SK-N-SH treated with all-trans-retinoic acid at 6 μM for 48 hours (cell line): ENCODE measurements at regions not wholly inside any gene's neighbourhood (a gene's known extent, or its start where the extent isn't known, plus 50 kb on each side); places are given as distances from the start of the nearest gene placed in this dataset.

Experiments
- ATAC-seq: fragments of 200-7000 bp; cut with Tn5 transposase; 3 replicates; pipeline ENCODE4 v1.9.1; 2020; ENCODE audit warnings: mild to moderate bottlenecking, moderate library complexity
- ARNTL ChIP-seq: fragments of 450-650 bp; formaldehyde crosslinking; IDR thresholded peaks from 2 replicates; pipeline ENCODE4 v1.5.0; 2020; ENCODE audit warnings: low read depth, mild to moderate bottlenecking, moderate library complexity, borderline replicate concordance
- BACH2 ChIP-seq: fragments of 250-450 bp; sonication (Bioruptor Pico); IDR thresholded peaks from 2 replicates; pipeline ENCODE4 v1.9.0; 2021; ENCODE audit warnings: mild to moderate bottlenecking, borderline replicate concordance
- CSDC2 ChIP-seq: fragments of 250-450 bp; sonication (Bioruptor Pico); IDR thresholded peaks from 2 replicates; pipeline ENCODE4 v1.5.0; 2020; ENCODE audit warnings: mild to moderate bottlenecking, moderate library complexity
- ESRRG ChIP-seq: fragments of 250-450 bp; sonication (Bioruptor Pico); IDR thresholded peaks from 2 replicates; pipeline ENCODE4 v1.6.1; 2021; ENCODE audit warnings: mild to moderate bottlenecking
- GLIS3 ChIP-seq: fragments of 250-450 bp; sonication (Bioruptor Pico); IDR thresholded peaks from 2 replicates; pipeline ENCODE4 v1.5.0; 2020; ENCODE audit warnings: mild to moderate bottlenecking, moderate library complexity
- ISL1 ChIP-seq: fragments of 250-450 bp; sonication (Bioruptor Pico); IDR thresholded peaks from 2 replicates; pipeline ENCODE4 v2.1.2; 2022; ENCODE audit warnings: mild to moderate bottlenecking, moderate library complexity
- PPARA ChIP-seq: fragments of 250-450 bp; sonication (Bioruptor Pico); IDR thresholded peaks from 2 replicates; pipeline ENCODE4 v1.5.0; 2020; ENCODE audit warnings: mild to moderate bottlenecking, borderline replicate concordance
- RARB ChIP-seq: fragments of 250-450 bp; sonication (Bioruptor Pico); IDR thresholded peaks from 2 replicates; pipeline ENCODE4 v1.8.0; 2021; ENCODE audit warnings: mild to moderate bottlenecking, moderate library complexity
- SNAI2 ChIP-seq: fragments of 250-450 bp; sonication (Bioruptor Pico); IDR thresholded peaks from 2 replicates; pipeline ENCODE4 v1.5.0; 2020; ENCODE audit warnings: mild to moderate bottlenecking, moderate library complexity
- TCF4 ChIP-seq: fragments of 250-450 bp; sonication (Bioruptor Pico); IDR thresholded peaks from 2 replicates; pipeline ENCODE4 v1.8.0; 2021; ENCODE audit warnings: mild to moderate bottlenecking, moderate library complexity, borderline replicate concordance
- TOX ChIP-seq: fragments of 250-450 bp; sonication (Bioruptor Pico); IDR thresholded peaks from 2 replicates; pipeline ENCODE4 v1.8.0; 2021; ENCODE audit warnings: mild to moderate bottlenecking, moderate library complexity, borderline replicate concordance
- ZC3H10 ChIP-seq: fragments of 250-450 bp; sonication (Bioruptor Pico); IDR thresholded peaks from 2 replicates; pipeline ENCODE4 v1.5.1; 2021; ENCODE audit warnings: mild to moderate bottlenecking, moderate library complexity
- ZFP30 ChIP-seq: fragments of 450-650 bp; formaldehyde crosslinking; IDR thresholded peaks from 2 replicates; pipeline ENCODE4 v1.5.0; 2022; ENCODE audit warnings: mild to moderate bottlenecking, moderate library complexity
- ZNF70 ChIP-seq: fragments of 450-650 bp; formaldehyde crosslinking; IDR thresholded peaks from 2 replicates; pipeline ENCODE4 v1.5.0; 2020; ENCODE audit warnings: mild to moderate bottlenecking, moderate library complexity
- ZNF8 ChIP-seq: fragments of 450-650 bp; formaldehyde crosslinking; IDR thresholded peaks from 2 replicates; pipeline ENCODE4 v1.5.0; 2020; ENCODE audit warnings: mild to moderate bottlenecking, moderate library complexity
- TF ChIP-seq, protein P1 (sequence below): fragments of 250-450 bp; sonication (Bioruptor Pico); IDR thresholded peaks from 2 replicates; pipeline ENCODE4 v1.8.0; 2021; ENCODE audit warnings: low read depth, mild to moderate bottlenecking, moderate library complexity, borderline replicate concordance
- TF ChIP-seq, protein P2 (sequence below): fragments of 250-450 bp; sonication (Bioruptor Pico); IDR thresholded peaks from 2 replicates; pipeline ENCODE4 v1.5.1; 2020; ENCODE audit warnings: low read depth, mild to moderate bottlenecking, moderate library complexity
- TF ChIP-seq, protein P3 (sequence below): fragments of 250-450 bp; sonication (Bioruptor Pico); IDR thresholded peaks from 2 replicates; pipeline ENCODE4 v1.8.0; 2020; ENCODE audit warnings: mild to moderate bottlenecking, moderate library complexity, borderline replicate concordance
- TF ChIP-seq, protein P4 (sequence below): fragments of 250-450 bp; sonication (Bioruptor Pico); IDR thresholded peaks from 2 replicates; pipeline ENCODE4 v1.5.1; 2021; ENCODE audit warnings: mild to moderate bottlenecking, moderate library complexity
- TF ChIP-seq, protein P5 (sequence below): fragments of 250-450 bp; sonication (Bioruptor Pico); IDR thresholded peaks from 2 replicates; pipeline ENCODE4 v1.5.0; 2020; ENCODE audit warnings: mild to moderate bottlenecking, moderate library complexity

DNA sequence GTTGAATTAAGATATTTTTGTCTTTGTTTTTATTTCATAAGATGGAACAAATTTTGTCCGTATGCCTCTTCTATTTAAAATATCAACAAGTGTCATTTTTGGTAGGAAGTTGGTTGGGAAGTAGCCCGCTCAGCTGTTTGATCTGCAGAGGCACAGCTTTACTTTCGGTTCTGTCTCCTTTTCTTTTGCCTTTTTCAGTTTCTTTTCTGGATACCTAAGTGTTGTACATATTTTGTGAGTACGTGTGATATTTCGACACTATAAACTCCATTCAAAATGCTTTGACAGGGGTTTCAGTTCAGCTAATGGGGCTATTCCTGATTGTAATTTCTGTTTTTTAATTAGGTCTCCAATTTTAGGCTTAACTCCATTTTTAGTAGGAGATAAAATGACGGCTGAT, 1785.0 kb upstream of the LRRTM1 start (continued):
- TF ChIP-seq, protein P1, sequence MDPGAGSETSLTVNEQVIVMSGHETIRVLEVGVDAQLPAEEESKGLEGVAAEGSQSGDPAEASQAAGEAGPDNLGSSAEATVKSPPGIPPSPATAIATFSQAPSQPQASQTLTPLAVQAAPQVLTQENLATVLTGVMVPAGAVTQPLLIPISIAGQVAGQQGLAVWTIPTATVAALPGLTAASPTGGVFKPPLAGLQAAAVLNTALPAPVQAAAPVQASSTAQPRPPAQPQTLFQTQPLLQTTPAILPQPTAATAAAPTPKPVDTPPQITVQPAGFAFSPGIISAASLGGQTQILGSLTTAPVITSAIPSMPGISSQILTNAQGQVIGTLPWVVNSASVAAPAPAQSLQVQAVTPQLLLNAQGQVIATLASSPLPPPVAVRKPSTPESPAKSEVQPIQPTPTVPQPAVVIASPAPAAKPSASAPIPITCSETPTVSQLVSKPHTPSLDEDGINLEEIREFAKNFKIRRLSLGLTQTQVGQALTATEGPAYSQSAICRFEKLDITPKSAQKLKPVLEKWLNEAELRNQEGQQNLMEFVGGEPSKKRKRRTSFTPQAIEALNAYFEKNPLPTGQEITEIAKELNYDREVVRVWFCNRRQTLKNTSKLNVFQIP (CRISPR knock-in tag) = no peak

DNA sequence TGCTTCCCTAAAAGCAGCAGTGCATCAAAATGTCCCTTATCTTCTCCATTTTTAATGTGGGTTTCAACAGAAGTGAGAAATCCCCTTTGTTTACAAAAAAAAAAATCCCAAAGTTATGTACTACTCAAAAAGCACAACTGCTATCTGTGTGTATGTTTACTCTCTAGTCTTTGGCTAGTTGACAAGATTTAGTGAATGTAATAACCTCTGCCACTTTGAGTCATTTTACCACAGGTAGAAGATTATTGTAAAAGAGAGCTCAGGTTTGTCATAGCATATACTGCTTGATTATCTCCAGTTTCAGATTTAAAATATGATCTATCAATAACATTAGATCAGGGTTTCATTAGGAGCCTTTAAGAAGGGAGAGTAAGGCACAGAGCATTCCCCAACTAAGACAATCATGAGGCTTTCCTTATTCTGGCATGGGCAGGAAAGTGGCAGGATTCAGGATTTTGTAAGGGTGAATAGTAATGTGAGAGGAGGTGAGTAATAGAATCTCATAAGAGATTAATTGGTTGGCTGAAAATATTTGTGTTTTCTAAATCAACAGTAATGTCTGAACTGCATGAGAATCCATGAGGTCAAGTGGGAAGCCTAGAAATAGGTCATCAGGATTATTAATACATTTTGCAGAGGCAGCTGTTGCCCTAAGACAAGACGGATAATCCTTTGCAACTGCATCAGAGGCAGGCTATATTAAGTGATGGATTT, 1780.3 kb upstream of the LRRTM1 start:
- no peak for TF ChIP-seq GLIS3 (CRISPR knock-in tag)
- TF ChIP-seq, protein P2, sequence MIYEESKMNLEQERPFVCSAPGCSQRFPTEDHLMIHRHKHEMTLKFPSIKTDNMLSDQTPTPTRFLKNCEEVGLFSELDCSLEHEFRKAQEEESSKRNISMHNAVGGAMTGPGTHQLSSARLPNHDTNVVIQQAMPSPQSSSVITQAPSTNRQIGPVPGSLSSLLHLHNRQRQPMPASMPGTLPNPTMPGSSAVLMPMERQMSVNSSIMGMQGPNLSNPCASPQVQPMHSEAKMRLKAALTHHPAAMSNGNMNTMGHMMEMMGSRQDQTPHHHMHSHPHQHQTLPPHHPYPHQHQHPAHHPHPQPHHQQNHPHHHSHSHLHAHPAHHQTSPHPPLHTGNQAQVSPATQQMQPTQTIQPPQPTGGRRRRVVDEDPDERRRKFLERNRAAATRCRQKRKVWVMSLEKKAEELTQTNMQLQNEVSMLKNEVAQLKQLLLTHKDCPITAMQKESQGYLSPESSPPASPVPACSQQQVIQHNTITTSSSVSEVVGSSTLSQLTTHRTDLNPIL (CRISPR knock-in tag) = no peak
- TF ChIP-seq, protein P1 (CRISPR knock-in tag) = no peak
- TF ChIP-seq ZNF8 (CRISPR knock-in tag) = no peak
- TF ChIP-seq BACH2 (CRISPR knock-in tag) = no peak
- TF ChIP-seq, protein P3, sequence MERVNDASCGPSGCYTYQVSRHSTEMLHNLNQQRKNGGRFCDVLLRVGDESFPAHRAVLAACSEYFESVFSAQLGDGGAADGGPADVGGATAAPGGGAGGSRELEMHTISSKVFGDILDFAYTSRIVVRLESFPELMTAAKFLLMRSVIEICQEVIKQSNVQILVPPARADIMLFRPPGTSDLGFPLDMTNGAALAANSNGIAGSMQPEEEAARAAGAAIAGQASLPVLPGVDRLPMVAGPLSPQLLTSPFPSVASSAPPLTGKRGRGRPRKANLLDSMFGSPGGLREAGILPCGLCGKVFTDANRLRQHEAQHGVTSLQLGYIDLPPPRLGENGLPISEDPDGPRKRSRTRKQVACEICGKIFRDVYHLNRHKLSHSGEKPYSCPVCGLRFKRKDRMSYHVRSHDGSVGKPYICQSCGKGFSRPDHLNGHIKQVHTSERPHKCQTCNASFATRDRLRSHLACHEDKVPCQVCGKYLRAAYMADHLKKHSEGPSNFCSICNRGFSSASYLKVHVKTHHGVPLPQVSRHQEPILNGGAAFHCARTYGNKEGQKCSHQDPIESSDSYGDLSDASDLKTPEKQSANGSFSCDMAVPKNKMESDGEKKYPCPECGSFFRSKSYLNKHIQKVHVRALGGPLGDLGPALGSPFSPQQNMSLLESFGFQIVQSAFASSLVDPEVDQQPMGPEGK (CRISPR knock-in tag) = no peak
- TF ChIP-seq, protein P4, sequence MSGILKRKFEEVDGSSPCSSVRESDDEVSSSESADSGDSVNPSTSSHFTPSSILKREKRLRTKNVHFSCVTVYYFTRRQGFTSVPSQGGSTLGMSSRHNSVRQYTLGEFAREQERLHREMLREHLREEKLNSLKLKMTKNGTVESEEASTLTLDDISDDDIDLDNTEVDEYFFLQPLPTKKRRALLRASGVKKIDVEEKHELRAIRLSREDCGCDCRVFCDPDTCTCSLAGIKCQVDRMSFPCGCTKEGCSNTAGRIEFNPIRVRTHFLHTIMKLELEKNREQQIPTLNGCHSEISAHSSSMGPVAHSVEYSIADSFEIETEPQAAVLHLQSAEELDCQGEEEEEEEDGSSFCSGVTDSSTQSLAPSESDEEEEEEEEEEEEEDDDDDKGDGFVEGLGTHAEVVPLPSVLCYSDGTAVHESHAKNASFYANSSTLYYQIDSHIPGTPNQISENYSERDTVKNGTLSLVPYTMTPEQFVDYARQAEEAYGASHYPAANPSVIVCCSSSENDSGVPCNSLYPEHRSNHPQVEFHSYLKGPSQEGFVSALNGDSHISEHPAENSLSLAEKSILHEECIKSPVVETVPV = no peak
- no peak for TF ChIP-seq TCF4 (CRISPR knock-in tag)
- TF ChIP-seq ARNTL (CRISPR knock-in tag) = no peak
- no peak for TF ChIP-seq ZC3H10 (CRISPR knock-in tag)
- TF ChIP-seq ZFP30 (CRISPR knock-in tag) = no peak
- TF ChIP-seq ESRRG = no peak
- TF ChIP-seq SNAI2 (CRISPR knock-in tag) = no peak
- TF ChIP-seq, protein P5, sequence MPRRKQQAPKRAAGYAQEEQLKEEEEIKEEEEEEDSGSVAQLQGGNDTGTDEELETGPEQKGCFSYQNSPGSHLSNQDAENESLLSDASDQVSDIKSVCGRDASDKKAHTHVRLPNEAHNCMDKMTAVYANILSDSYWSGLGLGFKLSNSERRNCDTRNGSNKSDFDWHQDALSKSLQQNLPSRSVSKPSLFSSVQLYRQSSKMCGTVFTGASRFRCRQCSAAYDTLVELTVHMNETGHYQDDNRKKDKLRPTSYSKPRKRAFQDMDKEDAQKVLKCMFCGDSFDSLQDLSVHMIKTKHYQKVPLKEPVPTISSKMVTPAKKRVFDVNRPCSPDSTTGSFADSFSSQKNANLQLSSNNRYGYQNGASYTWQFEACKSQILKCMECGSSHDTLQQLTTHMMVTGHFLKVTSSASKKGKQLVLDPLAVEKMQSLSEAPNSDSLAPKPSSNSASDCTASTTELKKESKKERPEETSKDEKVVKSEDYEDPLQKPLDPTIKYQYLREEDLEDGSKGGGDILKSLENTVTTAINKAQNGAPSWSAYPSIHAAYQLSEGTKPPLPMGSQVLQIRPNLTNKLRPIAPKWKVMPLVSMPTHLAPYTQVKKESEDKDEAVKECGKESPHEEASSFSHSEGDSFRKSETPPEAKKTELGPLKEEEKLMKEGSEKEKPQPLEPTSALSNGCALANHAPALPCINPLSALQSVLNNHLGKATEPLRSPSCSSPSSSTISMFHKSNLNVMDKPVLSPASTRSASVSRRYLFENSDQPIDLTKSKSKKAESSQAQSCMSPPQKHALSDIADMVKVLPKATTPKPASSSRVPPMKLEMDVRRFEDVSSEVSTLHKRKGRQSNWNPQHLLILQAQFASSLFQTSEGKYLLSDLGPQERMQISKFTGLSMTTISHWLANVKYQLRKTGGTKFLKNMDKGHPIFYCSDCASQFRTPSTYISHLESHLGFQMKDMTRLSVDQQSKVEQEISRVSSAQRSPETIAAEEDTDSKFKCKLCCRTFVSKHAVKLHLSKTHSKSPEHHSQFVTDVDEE (CRISPR knock-in tag) = no peak
- TF ChIP-seq ISL1 (CRISPR knock-in tag) = no peak
- TF ChIP-seq CSDC2 = no peak
- no peak for ATAC-seq

DNA sequence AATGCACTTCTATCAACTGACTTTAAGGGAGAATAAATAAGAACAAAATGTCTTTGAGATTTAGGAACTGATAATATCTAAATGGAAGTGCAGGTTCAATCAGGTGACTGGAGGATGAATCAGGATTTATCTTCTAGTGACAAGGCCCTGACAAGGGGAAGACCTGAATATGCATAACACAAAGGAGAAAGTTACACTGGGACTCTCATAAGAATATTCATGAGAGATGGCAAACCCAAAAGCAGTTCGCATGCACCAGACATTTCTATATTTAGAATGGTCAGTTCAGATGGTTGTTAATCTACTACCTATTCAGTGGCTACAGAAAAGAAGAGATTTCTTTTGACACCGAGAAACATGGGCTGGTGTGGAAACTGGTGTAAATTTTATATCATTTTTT, 1771.3 kb upstream of the LRRTM1 start:
- no peak for ATAC-seq

More for the DNA sequence above, 1771.3 kb upstream of the LRRTM1 start:
- no peak for TF ChIP-seq BACH2 (CRISPR knock-in tag)
- TF ChIP-seq SNAI2 (CRISPR knock-in tag) = no peak
- TF ChIP-seq, protein P2 (CRISPR knock-in tag) = no peak
- no peak for TF ChIP-seq RARB (CRISPR knock-in tag)
- no peak for TF ChIP-seq ZC3H10 (CRISPR knock-in tag)
- no peak for TF ChIP-seq ZNF70
- no peak for TF ChIP-seq ZFP30 (CRISPR knock-in tag)
- TF ChIP-seq PPARA (CRISPR knock-in tag) = no peak
- no peak for TF ChIP-seq ISL1 (CRISPR knock-in tag)
- no peak for TF ChIP-seq TOX
- TF ChIP-seq, all 23 proteins: peak for 0
